Astrocyte (in vitro differentiated cells and primary cell): ENCODE measurements at regions not wholly inside any gene's neighbourhood (a gene's known extent, or its start where the extent isn't known, plus 50 kb on each side); places are given as distances from the start of the nearest gene placed in this dataset.

Experiments used
- DNase-seq: peaks from one replicate; pipeline ENCODE4 v3.0.0-alpha.2; 2010; ENCODE audit warnings: low read depth
- FAIRE-seq: peaks from 2 replicates; lab custom pipeline; 2011; peaks lifted over from hg19 to GRCh38; lab: Jason Lieb, UNC
- H2AFZ ChIP-seq: 2 replicates; pipeline ENCODE4 v1.6.0; 2012; ENCODE audit warnings: low read depth, low read length, inconsistent platforms
- H3K27ac ChIP-seq: 2 replicates; pipeline ENCODE4 v1.5.1; 2011; ENCODE audit warnings: low read depth, low read length, inconsistent platforms
- H3K27me3 ChIP-seq: 2 replicates; pipeline ENCODE4 v1.6.0; 2011; ENCODE audit warnings: low read length, inconsistent platforms; ENCODE audit not compliant: insufficient read depth
- H3K36me3 ChIP-seq: 2 replicates; pipeline ENCODE4 v1.5.1; 2011; ENCODE audit warnings: low read length, inconsistent platforms; ENCODE audit not compliant: insufficient read depth
- H3K4me1 ChIP-seq: 2 replicates; pipeline ENCODE4 v1.5.1; 2011; ENCODE audit warnings: low read length, inconsistent platforms; ENCODE audit not compliant: insufficient read depth
- H3K4me2 ChIP-seq: 2 replicates; pipeline ENCODE4 v1.6.0; 2012; ENCODE audit warnings: low read length, inconsistent platforms
- H3K4me3 ChIP-seq: 2 replicates; pipeline ENCODE4 v1.5.1; 2011; ENCODE audit warnings: low read depth, mild to moderate bottlenecking, low read length, inconsistent platforms; ENCODE audit not compliant: insufficient read depth
- H3K79me2 ChIP-seq: 2 replicates; pipeline ENCODE4 v1.6.0; 2012; ENCODE audit warnings: mild to moderate bottlenecking, low read length, inconsistent platforms; ENCODE audit not compliant: insufficient read depth
- H3K9ac ChIP-seq: 2 replicates; pipeline ENCODE4 v1.6.0; 2012; ENCODE audit warnings: mild to moderate bottlenecking, low read length, inconsistent platforms
- H3K9me3 ChIP-seq: 2 replicates; pipeline ENCODE4 v1.5.1; 2012; ENCODE audit warnings: low read depth, mild to moderate bottlenecking, low read length, inconsistent platforms; ENCODE audit not compliant: insufficient read depth
- H4K20me1 ChIP-seq: 2 replicates; pipeline ENCODE4 v1.6.0; 2012; ENCODE audit warnings: low read length, inconsistent platforms; ENCODE audit not compliant: insufficient read depth
- H3K27ac Mint-ChIP-seq: one replicate; pipeline ENCODE4 v1.8.0; 2021; ENCODE audit warnings: mild to moderate bottlenecking, mixed read lengths; ENCODE audit not compliant: unreplicated experiment
- H3K27me3 Mint-ChIP-seq: one replicate; pipeline ENCODE4 v1.8.0; 2021; ENCODE audit warnings: low read depth, mixed read lengths; ENCODE audit not compliant: unreplicated experiment
- H3K36me3 Mint-ChIP-seq: one replicate; pipeline ENCODE4 v1.8.0; 2021; ENCODE audit warnings: low read depth, mixed read lengths; ENCODE audit not compliant: unreplicated experiment
- H3K4me1 Mint-ChIP-seq: one replicate; pipeline ENCODE4 v1.8.0; 2021; ENCODE audit warnings: low read depth, mixed read lengths; ENCODE audit not compliant: unreplicated experiment
- H3K4me3 Mint-ChIP-seq: one replicate; pipeline ENCODE4 v1.8.0; 2021; ENCODE audit warnings: mild to moderate bottlenecking, moderate library complexity, mixed read lengths; ENCODE audit not compliant: unreplicated experiment
- H3K9me3 Mint-ChIP-seq: one replicate; pipeline ENCODE4 v1.8.0; 2021; ENCODE audit warnings: mild to moderate bottlenecking, mixed read lengths; ENCODE audit not compliant: unreplicated experiment
- CTCF ChIP-seq: IDR thresholded peaks from 2 replicates; pipeline ENCODE4 v1.5.1; 2011; ENCODE audit warnings: low read depth, mild to moderate bottlenecking, inconsistent platforms, low read length, moderate library complexity; ENCODE audit not compliant: insufficient read depth
- EZH2 ChIP-seq: IDR thresholded peaks from 2 replicates; pipeline ENCODE4 v1.6.1; 2012; ENCODE audit warnings: mild to moderate bottlenecking, low read length, inconsistent platforms; ENCODE audit not compliant: insufficient read depth

- no peak overlapping the region for H3K27ac ChIP-seq
- Mint-ChIP-seq H3K9me3 (no peaks in the 10 kb centered on the region), H3K36me3 (no peaks in the 10 kb centered on the region), H3K4me3 (no peak overlapping the region), H3K27ac (no peak overlapping the region), H3K27me3 (peaks cover 12% of the 10 kb centered on the region), H3K4me1 (peaks cover 3% of the 10 kb centered on the region)
- DNase-seq (no peak), FAIRE-seq (no peak)
- no peak overlapping the region for H3K9ac ChIP-seq
- H3K36me3 ChIP-seq: no peaks in the 10 kb centered on the region
- H3K9me3 ChIP-seq: no peaks in the 10 kb centered on the region
- H3K79me2 ChIP-seq: no peaks in the 10 kb centered on the region
- no peak overlapping the region for H3K4me3 ChIP-seq
- H3K27me3 ChIP-seq: peaks cover 5% of the 10 kb centered on the region
- TF ChIP-seq EZH2 (no peak), CTCF (no peak)
- H3K4me2 ChIP-seq: no peak overlapping the region
- no peaks in the 10 kb centered on the region for H3K4me1 ChIP-seq
- no peak overlapping the region for H2AFZ ChIP-seq
- no peaks in the 10 kb centered on the region for H4K20me1 ChIP-seq
Observed at GRCh38 chr15:31255732-31256377, 70.8 kb upstream of the KLF13 start.

- TF ChIP-seq CTCF (no peak), EZH2 (no peak)
- H3K4me2 ChIP-seq: no peak overlapping the region
- no peaks in the 10 kb centered on the region for H4K20me1 ChIP-seq
- H2AFZ ChIP-seq: no peak overlapping the region
- peaks cover 3% of the 10 kb centered on the region for H3K4me1 Mint-ChIP-seq
- H3K27me3 ChIP-seq: no peaks in the 10 kb centered on the region
- no peak for DNase-seq
- H3K36me3 Mint-ChIP-seq: no peaks in the 10 kb centered on the region
- H3K27ac Mint-ChIP-seq: no peak overlapping the region
- no peaks in the 10 kb centered on the region for H3K4me1 ChIP-seq
- peaks cover 9% of the 10 kb centered on the region for H3K27me3 Mint-ChIP-seq
- H3K4me3 Mint-ChIP-seq: no peak overlapping the region
- FAIRE-seq: no peak
- no peak overlapping the region for H3K27ac ChIP-seq
- no peaks in the 10 kb centered on the region for H3K79me2 ChIP-seq
- H3K9me3 ChIP-seq: no peaks in the 10 kb centered on the region
- no peaks in the 10 kb centered on the region for H3K9me3 Mint-ChIP-seq
- H3K9ac ChIP-seq: no peak overlapping the region
- no peak overlapping the region for H3K4me3 ChIP-seq
- H3K36me3 ChIP-seq: no peaks in the 10 kb centered on the region
Observed at GRCh38 chr15:31256378-31257265, 70.0 kb upstream of the KLF13 start.
